SK-N-SH treated with all-trans-retinoic acid at 6 μM for 48 hours (cell line): ENCODE measurements at regions not wholly inside any gene's neighbourhood (a gene's known extent, or its start where the extent isn't known, plus 50 kb on each side); places are given as distances from the start of the nearest gene placed in this dataset.
"Not testable (repeated sequence)": the region's sequence is repeated elsewhere in the genome, so short reads cannot be mapped to it uniquely, and the experiment has no call there.

Experiments used
- ATAC-seq: fragments of 200-7000 bp; cut with Tn5 transposase; 3 replicates; pipeline ENCODE4 v1.9.1; 2020; ENCODE audit warnings: mild to moderate bottlenecking, moderate library complexity
- ARNTL ChIP-seq: fragments of 450-650 bp; formaldehyde crosslinking; IDR thresholded peaks from 2 replicates; pipeline ENCODE4 v1.5.0; 2020; ENCODE audit warnings: low read depth, mild to moderate bottlenecking, moderate library complexity, borderline replicate concordance
- BACH2 ChIP-seq: fragments of 250-450 bp; sonication (Bioruptor Pico); IDR thresholded peaks from 2 replicates; pipeline ENCODE4 v1.9.0; 2021; ENCODE audit warnings: mild to moderate bottlenecking, borderline replicate concordance
- CREB5 ChIP-seq: fragments of 250-450 bp; sonication (Bioruptor Pico); IDR thresholded peaks from 2 replicates; pipeline ENCODE4 v1.5.1; 2020; ENCODE audit warnings: low read depth, mild to moderate bottlenecking, moderate library complexity
- CSDC2 ChIP-seq: fragments of 250-450 bp; sonication (Bioruptor Pico); IDR thresholded peaks from 2 replicates; pipeline ENCODE4 v1.5.0; 2020; ENCODE audit warnings: mild to moderate bottlenecking, moderate library complexity
- CSRNP3 ChIP-seq: fragments of 250-450 bp; sonication (Bioruptor Pico); IDR thresholded peaks from 2 replicates; pipeline ENCODE4 v1.5.1; 2021; ENCODE audit warnings: mild to moderate bottlenecking, moderate library complexity
- ESRRG ChIP-seq: fragments of 250-450 bp; sonication (Bioruptor Pico); IDR thresholded peaks from 2 replicates; pipeline ENCODE4 v1.6.1; 2021; ENCODE audit warnings: mild to moderate bottlenecking
- ISL1 ChIP-seq: fragments of 250-450 bp; sonication (Bioruptor Pico); IDR thresholded peaks from 2 replicates; pipeline ENCODE4 v2.1.2; 2022; ENCODE audit warnings: mild to moderate bottlenecking, moderate library complexity
- PPARA ChIP-seq: fragments of 250-450 bp; sonication (Bioruptor Pico); IDR thresholded peaks from 2 replicates; pipeline ENCODE4 v1.5.0; 2020; ENCODE audit warnings: mild to moderate bottlenecking, borderline replicate concordance
- SNAI2 ChIP-seq: fragments of 250-450 bp; sonication (Bioruptor Pico); IDR thresholded peaks from 2 replicates; pipeline ENCODE4 v1.5.0; 2020; ENCODE audit warnings: mild to moderate bottlenecking, moderate library complexity
- TCF4 ChIP-seq: fragments of 250-450 bp; sonication (Bioruptor Pico); IDR thresholded peaks from 2 replicates; pipeline ENCODE4 v1.8.0; 2021; ENCODE audit warnings: mild to moderate bottlenecking, moderate library complexity, borderline replicate concordance
- TSHZ2 ChIP-seq: fragments of 250-450 bp; sonication (Bioruptor Pico); IDR thresholded peaks from 2 replicates; pipeline ENCODE4 v1.5.0; 2020; ENCODE audit warnings: mild to moderate bottlenecking, moderate library complexity
- ZFP3 ChIP-seq: fragments of 250-450 bp; sonication (Bioruptor Pico); IDR thresholded peaks from 2 replicates; pipeline ENCODE4 v1.5.0; 2020; ENCODE audit warnings: mild to moderate bottlenecking, moderate library complexity
- ZFP30 ChIP-seq: fragments of 450-650 bp; formaldehyde crosslinking; IDR thresholded peaks from 2 replicates; pipeline ENCODE4 v1.5.0; 2022; ENCODE audit warnings: mild to moderate bottlenecking, moderate library complexity
- ZNF565 ChIP-seq: fragments of 450-650 bp; formaldehyde crosslinking; conservative IDR thresholded peaks from 2 replicates; pipeline ENCODE4 v1.5.0; 2020; ENCODE audit warnings: low read depth, mild to moderate bottlenecking, moderate library complexity
- ZNF70 ChIP-seq: fragments of 450-650 bp; formaldehyde crosslinking; IDR thresholded peaks from 2 replicates; pipeline ENCODE4 v1.5.0; 2020; ENCODE audit warnings: mild to moderate bottlenecking, moderate library complexity
- TF ChIP-seq, protein P1 (sequence below): fragments of 250-450 bp; sonication (Bioruptor Pico); IDR thresholded peaks from 2 replicates; pipeline ENCODE4 v1.8.0; 2020; ENCODE audit warnings: mild to moderate bottlenecking, moderate library complexity, borderline replicate concordance
- TF ChIP-seq, protein P2 (sequence below): fragments of 250-450 bp; sonication (Bioruptor Pico); IDR thresholded peaks from 2 replicates; pipeline ENCODE4 v1.8.0; 2021; ENCODE audit warnings: low read depth, mild to moderate bottlenecking, moderate library complexity, borderline replicate concordance

GRCh38 chr1:182249201-182249676, 142.4 kb downstream of the GLUL start (continued):
- no peak for TF ChIP-seq TSHZ2

- TF ChIP-seq ZFP30 (CRISPR knock-in tag), result no peak
- no peak for TF ChIP-seq ZNF565 (CRISPR knock-in tag)
- TF ChIP-seq TSHZ2, result no peak
- TF ChIP-seq, protein P1, sequence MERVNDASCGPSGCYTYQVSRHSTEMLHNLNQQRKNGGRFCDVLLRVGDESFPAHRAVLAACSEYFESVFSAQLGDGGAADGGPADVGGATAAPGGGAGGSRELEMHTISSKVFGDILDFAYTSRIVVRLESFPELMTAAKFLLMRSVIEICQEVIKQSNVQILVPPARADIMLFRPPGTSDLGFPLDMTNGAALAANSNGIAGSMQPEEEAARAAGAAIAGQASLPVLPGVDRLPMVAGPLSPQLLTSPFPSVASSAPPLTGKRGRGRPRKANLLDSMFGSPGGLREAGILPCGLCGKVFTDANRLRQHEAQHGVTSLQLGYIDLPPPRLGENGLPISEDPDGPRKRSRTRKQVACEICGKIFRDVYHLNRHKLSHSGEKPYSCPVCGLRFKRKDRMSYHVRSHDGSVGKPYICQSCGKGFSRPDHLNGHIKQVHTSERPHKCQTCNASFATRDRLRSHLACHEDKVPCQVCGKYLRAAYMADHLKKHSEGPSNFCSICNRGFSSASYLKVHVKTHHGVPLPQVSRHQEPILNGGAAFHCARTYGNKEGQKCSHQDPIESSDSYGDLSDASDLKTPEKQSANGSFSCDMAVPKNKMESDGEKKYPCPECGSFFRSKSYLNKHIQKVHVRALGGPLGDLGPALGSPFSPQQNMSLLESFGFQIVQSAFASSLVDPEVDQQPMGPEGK (CRISPR knock-in tag), result no peak
- TF ChIP-seq ZFP3 (CRISPR knock-in tag), result no peak
- TF ChIP-seq CREB5, result no peak
- no peak for TF ChIP-seq SNAI2 (CRISPR knock-in tag)
- no peak for TF ChIP-seq ZNF70
- TF ChIP-seq TCF4 (CRISPR knock-in tag), result no peak
- TF ChIP-seq CSDC2 (CRISPR knock-in tag), result no peak
- no peak for TF ChIP-seq PPARA (CRISPR knock-in tag)
- no peak for TF ChIP-seq CSRNP3 (CRISPR knock-in tag)
- TF ChIP-seq ISL1, result no peak
- TF ChIP-seq BACH2 (CRISPR knock-in tag), result no peak
- no peak for ATAC-seq
Measured at GRCh38 chr1:182248721-182249120, 142.9 kb downstream of the GLUL start.

GRCh38 chr1:182247813-182248212, 143.8 kb downstream of the GLUL start:
- not testable (repeated sequence) for ATAC-seq

DNA sequence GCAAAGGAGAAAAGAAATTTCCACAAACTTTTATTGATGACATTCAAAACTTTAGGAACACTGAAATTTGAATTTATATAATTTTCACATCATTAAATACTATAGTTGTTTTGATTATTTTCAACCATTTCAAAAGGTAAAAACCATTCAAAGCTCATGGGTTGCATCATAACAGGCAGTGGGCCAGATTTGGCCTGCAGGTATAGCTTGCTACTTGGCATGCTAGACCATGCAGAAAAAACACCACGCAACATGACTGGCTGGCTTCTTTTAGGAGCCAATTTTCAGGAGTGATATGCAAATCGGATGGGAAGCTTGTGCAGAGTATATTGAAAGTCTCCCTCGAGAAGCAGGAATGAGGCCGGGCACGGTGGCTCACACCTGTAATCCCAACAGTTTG, 144.8 kb downstream of the GLUL start:
- TF ChIP-seq ARNTL (no peak), BACH2 (CRISPR knock-in tag) (no peak), SNAI2 (CRISPR knock-in tag) (no peak), ZFP30 (CRISPR knock-in tag) (no peak), ZNF565 (CRISPR knock-in tag) (no peak), TCF4 (CRISPR knock-in tag) (no peak), ESRRG (CRISPR knock-in tag) (no peak), CREB5 (no peak)
- TF ChIP-seq, protein P2, sequence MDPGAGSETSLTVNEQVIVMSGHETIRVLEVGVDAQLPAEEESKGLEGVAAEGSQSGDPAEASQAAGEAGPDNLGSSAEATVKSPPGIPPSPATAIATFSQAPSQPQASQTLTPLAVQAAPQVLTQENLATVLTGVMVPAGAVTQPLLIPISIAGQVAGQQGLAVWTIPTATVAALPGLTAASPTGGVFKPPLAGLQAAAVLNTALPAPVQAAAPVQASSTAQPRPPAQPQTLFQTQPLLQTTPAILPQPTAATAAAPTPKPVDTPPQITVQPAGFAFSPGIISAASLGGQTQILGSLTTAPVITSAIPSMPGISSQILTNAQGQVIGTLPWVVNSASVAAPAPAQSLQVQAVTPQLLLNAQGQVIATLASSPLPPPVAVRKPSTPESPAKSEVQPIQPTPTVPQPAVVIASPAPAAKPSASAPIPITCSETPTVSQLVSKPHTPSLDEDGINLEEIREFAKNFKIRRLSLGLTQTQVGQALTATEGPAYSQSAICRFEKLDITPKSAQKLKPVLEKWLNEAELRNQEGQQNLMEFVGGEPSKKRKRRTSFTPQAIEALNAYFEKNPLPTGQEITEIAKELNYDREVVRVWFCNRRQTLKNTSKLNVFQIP, result no peak
- no peak for ATAC-seq
